HG03442 (cell line): ENCODE measurements at regions not wholly inside any gene's neighbourhood (a gene's known extent, or its start where the extent isn't known, plus 50 kb on each side); places are given as distances from the start of the nearest gene placed in this dataset.
A peak's percentile ranks its signal among the peaks of the same experiment; 100 is the strongest.
"Not testable (repeated sequence)": the region's sequence is repeated elsewhere in the genome, so short reads cannot be mapped to it uniquely, and the experiment has no call there.

ENCODE experiments used
- ATAC-seq: cut with Tn5 transposase; IDR thresholded peaks from one replicate; pipeline ENCODE4 v1.9.1; 2021; ENCODE audit warnings: mild to moderate bottlenecking, moderate library complexity; ENCODE audit not compliant: unreplicated experiment

- no peak for ATAC-seq
These were observed 144.2 kb upstream of the RAPGEF2 start for GRCh38 chr4:158958489-158959270.

GRCh38 chr4:158962393-158962792, 140.5 kb upstream of the RAPGEF2 start:
- no peak for ATAC-seq

- ATAC-seq, result not testable (repeated sequence)
These were observed 139.6 kb upstream of the RAPGEF2 start for GRCh38 chr4:158963282-158963681.

- ATAC-seq, result peak; percentile 52
These were observed 138.7 kb upstream of the RAPGEF2 start for GRCh38 chr4:158964114-158964727.

- no peak for ATAC-seq
These were observed 138.2 kb upstream of the RAPGEF2 start for GRCh38 chr4:158964728-158965124.

GRCh38 chr4:158965226-158965625, 137.7 kb upstream of the RAPGEF2 start:
- no peak for ATAC-seq

- ATAC-seq, result no peak
These were observed 136.8 kb upstream of the RAPGEF2 start for GRCh38 chr4:158966091-158966490.

- no peak for ATAC-seq
These were observed 133.9 kb upstream of the RAPGEF2 start for GRCh38 chr4:158968961-158969360.

GRCh38 chr4:158970812-158971211, 132.1 kb upstream of the RAPGEF2 start:
- ATAC-seq, result no peak

- ATAC-seq, result not testable (repeated sequence)
These were observed 128.4 kb upstream of the RAPGEF2 start for GRCh38 chr4:158974438-158974837.

GRCh38 chr4:158980711-158981110, 122.2 kb upstream of the RAPGEF2 start:
- not testable (repeated sequence) for ATAC-seq

GRCh38 chr4:158991534-158992155, 111.2 kb upstream of the RAPGEF2 start:
- ATAC-seq, result peak; percentile 42

- no peak for ATAC-seq
These were observed 109.0 kb upstream of the RAPGEF2 start for GRCh38 chr4:158993891-158994290.

GRCh38 chr4:158995040-158995439, 107.8 kb upstream of the RAPGEF2 start:
- no peak for ATAC-seq

- no peak for ATAC-seq
These were observed 106.9 kb upstream of the RAPGEF2 start for GRCh38 chr4:158995965-158996364.

- no peak for ATAC-seq
These were observed 106.2 kb upstream of the RAPGEF2 start for GRCh38 chr4:158996669-158997074.

GRCh38 chr4:158997660-158998349, 105.1 kb upstream of the RAPGEF2 start:
- ATAC-seq, result no peak

- no peak for ATAC-seq
These were observed 104.3 kb upstream of the RAPGEF2 start for GRCh38 chr4:158998624-158999023.

GRCh38 chr4:158999166-158999682, 103.7 kb upstream of the RAPGEF2 start:
- no peak for ATAC-seq

GRCh38 chr4:158999849-159000248, 103.0 kb upstream of the RAPGEF2 start:
- no peak for ATAC-seq

GRCh38 chr4:159002950-159003349, 99.9 kb upstream of the RAPGEF2 start:
- no peak for ATAC-seq
